ENCODE measurements at regions not wholly inside any gene's neighbourhood (a gene's known extent, or its start where the extent isn't known, plus 50 kb on each side); places are given as distances from the start of the nearest gene placed in this dataset.

DNA sequence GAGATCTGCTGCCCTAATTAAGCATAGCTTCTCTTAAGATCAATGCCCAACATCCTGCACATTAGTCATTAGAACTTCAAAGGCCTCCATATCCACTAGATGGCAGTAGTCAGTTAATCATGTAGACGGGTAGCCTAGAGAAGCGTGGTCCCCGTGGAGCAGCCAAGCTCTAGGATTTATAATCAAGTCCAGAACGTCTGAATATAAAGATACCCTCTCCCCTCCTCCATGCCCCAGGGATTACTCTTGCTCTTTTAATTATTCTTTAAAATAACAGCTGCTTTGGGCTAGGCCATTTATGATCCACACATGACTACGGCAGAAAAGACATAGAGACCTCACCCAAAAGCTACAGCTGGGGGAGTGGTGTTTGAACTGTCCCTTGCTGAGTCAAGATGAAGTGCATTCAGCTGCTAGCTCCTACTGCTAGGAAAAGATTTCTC lies 327.6 kb upstream of the PLET1 start:
- DNase-seq: peak; percentile 63
- in situ Hi-C loops (cut with HindIII; ENCODE audit: low pct_ligation_motif_present, low pct_unique_long_range_greater_than_20kb, low sequenced_read_pairs): no loop called here

DNA sequence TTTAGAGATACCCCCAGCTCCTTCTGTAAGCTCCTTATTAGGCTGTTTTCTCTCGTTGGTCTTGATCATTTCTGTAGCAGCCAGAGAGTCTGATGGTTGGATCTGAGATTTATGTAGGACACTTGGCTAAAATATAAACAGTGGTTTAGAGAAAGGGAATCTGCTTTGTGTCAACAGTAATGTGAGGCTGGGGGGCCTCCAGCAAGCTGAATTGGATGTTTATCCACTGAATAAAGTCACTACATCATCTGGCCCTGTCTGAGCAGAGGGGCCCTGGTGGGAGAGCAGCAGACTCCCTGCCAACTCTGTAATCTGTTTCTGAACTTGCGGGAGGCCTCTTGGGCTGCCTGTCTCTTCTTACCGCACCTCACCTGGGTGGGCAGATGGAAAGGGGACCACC lies 328.5 kb upstream of the PLET1 start:
- DNase-seq: no peak
- in situ Hi-C loops (cut with HindIII; ENCODE audit: low pct_ligation_motif_present, low pct_unique_long_range_greater_than_20kb, low sequenced_read_pairs): no loop called here

DNA sequence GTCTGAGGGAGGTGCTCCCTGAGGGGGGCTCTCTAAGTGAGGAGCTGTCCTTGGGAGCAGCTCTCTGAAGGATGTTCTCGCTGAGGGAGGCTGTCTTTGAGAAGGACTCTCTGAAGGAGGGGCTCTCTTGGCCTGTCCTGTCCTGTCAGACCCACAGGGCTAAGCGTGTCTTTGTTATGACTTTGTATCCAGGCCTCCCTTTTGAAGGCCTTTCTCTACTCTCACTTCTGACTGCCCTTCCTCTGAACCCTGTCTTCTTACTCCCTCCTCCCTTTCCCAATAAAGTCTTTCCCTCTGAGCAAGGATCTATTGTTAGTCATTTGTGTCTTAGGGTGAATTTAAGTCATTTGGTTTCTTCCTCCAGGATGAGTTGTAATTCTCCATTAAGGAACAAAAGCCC lies 330.1 kb upstream of the PLET1 start:
- in situ Hi-C loops (cut with HindIII; ENCODE audit: low pct_ligation_motif_present, low pct_unique_long_range_greater_than_20kb, low sequenced_read_pairs): no loop called here
- no peak for DNase-seq

DNA sequence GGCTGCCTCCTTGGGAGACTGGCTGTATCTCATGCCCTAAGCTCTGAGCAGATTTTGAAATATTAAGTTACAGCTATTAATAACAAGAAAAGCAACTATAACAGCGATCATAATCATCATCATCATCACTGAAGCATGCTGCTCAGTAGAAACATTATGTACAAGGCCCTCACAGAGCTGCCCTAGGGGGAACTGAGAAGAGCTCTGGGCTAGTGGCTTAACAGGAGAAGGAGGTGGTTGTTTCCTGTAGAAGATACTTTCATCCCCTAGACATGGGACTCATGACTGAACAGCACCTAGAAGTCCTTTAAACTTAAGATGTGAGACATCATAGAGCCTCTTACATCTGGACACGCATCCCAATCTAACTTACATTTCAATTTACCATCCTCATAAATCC lies 332.8 kb upstream of the PLET1 start:
- in situ Hi-C loops (cut with HindIII; ENCODE audit: low pct_ligation_motif_present, low pct_unique_long_range_greater_than_20kb, low sequenced_read_pairs): no loop called here
- DNase-seq: no peak

DNA sequence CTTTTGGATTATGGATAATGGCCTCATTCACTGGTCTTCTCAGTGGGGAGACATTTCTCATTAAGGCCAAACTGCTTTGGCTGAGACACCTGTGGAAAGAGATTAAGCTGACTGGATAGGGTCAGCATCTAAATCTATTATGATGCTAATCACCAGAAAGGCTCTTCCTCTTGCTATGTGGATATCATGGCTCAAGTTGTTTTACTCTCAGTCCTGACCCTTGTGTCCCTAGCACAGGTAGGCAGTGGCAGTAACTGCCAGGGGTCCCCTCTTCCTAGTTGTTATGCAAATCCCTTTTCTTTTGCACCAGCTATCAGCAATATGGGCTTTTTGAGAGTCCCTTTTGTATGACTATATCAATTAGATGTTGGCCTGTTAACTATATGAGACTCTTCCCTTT lies 335.7 kb upstream of the PLET1 start:
- in situ Hi-C loops (cut with HindIII; ENCODE audit: low pct_ligation_motif_present, low pct_unique_long_range_greater_than_20kb, low sequenced_read_pairs): no loop called here
- no peak for DNase-seq

DNA sequence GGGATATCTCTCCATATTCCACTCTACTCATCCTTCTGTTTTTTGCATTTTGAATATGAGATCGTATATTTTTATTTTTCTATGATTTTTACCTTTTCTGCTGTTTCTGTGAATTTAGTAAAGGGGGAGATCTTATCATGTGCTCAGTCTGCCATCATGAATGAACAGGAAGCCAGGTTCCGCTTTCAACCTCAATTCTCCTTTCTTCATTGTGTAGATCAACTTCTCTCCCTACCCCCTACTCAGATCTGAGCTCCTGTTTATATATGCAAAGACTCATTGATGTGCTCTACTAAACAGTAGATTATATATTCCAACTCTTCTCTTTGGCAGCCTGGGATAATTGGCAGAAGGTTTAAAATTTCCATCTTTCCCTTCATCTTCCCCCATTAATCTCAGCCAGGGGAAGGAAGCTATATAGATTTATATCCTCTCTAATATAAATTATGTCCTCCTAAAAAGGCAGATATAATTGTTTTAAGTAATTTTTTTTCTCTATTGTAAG lies 336.7 kb upstream of the PLET1 start:
- in situ Hi-C loops (cut with HindIII; ENCODE audit: low pct_ligation_motif_present, low pct_unique_long_range_greater_than_20kb, low sequenced_read_pairs): no loop called here
- DNase-seq: no peak

DNA sequence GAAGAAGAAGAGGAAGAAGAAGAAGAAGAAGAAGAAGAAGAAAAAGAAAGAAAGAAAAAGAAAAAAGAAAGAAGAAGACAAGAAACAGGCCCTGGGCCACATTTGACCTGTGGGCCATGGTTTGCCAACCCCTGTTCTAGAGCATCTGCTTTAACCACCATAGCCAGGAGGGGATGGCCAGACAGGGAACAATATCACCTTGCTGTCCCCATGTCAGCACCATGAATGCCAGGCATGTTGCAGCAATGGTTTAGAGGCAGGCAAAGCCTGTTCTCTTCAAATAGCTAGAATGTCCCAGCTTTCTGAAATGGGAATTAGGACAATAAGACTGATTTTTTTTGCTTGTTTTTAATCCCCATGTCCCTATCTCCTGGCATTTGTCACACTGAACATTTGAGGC lies 338.6 kb upstream of the PLET1 start:
- in situ Hi-C loops (cut with HindIII; ENCODE audit: low pct_ligation_motif_present, low pct_unique_long_range_greater_than_20kb, low sequenced_read_pairs): no loop called here
- no peak for DNase-seq

DNA sequence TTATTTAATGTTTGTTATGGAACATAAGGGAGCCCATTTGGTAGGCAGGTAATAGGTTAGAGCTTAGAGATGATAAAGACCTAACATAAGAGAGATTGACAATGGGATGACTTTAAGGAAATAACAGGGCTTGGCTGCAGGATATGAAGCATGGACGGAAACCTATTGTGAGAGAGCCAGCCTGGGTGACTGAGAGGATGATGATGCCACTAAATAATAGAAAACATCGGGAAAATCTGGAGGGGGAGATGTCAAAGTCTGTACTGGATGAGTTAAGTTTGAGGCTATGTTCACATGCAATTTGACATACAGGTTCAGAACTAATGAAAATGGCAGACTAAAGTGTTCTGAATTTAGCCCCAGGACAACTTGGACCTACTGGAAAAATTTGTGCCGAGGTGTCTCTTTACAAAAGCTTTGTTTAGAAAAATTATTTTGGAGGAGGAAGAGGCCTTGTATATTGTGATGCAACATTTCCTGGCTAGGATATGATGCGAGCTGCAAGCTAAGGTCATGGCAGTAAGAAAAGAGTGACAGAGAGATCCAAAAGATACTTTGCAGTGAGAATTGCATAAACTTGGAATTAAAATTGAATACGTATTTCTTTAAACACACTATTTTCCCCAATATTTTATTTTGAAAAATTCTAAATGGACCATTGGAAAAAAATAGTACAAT lies 339.3 kb upstream of the PLET1 start:
- DNase-seq: no peak
- in situ Hi-C loops (cut with HindIII; ENCODE audit: low pct_ligation_motif_present, low pct_unique_long_range_greater_than_20kb, low sequenced_read_pairs): no loop called here

DNA sequence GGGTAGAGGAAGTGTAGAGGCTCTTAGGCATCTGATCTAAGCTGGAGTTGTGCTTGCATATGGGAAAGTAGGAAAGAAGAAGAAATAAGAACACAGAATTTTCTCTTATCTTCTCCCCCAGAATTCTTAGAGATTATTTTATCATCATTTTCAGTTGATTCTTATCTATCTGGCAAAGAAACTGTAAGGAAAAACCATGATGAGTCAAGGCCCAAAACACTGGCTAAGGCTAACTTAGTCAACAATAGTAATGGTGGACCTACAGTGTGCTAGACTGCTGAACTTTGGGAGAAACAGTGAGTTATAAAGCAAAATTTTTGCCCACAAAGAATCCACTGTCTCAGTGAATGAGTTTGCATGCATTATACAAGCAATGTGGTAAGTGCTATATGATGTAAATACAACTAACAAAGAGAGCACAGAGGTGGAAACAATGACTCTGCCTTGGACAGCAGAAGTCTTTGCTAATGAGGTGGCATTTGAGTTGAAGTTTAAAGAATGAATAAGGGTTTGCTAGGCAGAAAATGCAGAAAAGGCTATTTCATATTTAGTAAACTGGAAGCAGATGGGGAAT lies 344.5 kb upstream of the PLET1 start:
- in situ Hi-C loops (cut with HindIII; ENCODE audit: low pct_ligation_motif_present, low pct_unique_long_range_greater_than_20kb, low sequenced_read_pairs): no loop called here
- DNase-seq: no peak

DNA sequence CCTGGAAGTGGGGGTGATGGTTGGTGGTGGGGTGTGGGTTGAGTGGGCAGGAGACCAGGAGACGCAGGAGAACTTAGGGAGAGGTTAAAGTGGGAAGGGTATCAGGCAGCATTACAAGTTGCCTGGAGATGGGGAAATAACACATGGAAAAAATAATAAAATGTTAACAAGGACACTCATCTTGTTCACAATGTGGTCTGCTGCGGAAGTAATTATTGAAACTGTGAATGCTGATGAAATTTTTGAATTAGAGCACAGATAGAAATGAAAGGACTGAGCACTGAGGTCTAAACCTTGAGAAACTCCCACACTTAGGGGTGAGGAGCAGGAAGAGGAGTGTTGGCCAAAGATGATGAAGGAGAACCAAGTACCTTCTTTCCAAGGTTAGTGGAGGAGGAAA lies 346.0 kb upstream of the PLET1 start:
- in situ Hi-C loops (cut with HindIII; ENCODE audit: low pct_ligation_motif_present, low pct_unique_long_range_greater_than_20kb, low sequenced_read_pairs): no loop called here
- no peak for DNase-seq

DNA sequence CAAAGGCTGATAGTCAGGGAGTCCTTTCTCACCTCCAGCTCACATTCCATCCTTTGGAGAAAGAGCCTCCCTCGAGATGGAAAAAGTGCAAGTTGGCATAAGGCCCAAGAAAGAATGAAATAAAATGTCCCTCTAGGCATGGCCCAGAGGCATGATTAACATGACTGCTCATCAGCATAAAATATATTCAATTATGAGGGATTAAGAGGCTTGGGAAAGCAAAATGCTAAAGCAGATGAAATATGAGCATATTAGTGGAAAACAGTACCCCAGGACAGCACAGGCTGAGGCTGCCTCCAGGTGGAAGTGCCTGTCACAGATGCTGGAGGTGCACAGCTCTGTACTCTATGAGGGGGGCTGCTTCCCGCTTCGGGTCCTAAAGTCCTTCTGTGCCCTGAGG lies 347.8 kb upstream of the PLET1 start:
- in situ Hi-C loops (cut with HindIII; ENCODE audit: low pct_ligation_motif_present, low pct_unique_long_range_greater_than_20kb, low sequenced_read_pairs): no loop called here
- DNase-seq: no peak

DNA sequence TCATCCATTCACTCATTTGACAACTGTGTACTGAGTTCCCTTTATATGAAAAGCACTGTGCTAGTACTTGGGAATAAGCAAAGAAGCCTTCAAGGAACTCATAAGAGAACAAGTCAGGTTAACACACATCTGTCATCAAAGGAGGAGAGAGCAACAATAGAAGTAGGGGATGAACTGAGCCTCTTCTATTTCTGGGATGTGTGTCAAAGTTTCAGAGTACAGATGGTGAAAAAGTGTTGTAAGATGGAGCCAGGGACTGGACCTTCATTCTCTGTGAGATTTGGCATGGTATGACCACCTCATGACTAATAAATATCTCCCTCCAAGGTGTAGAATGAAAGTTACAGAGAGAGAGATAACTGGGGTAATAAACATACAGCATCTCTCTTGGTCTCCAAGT lies 349.8 kb upstream of the PLET1 start:
- DNase-seq: no peak
- in situ Hi-C loops (cut with HindIII; ENCODE audit: low pct_ligation_motif_present, low pct_unique_long_range_greater_than_20kb, low sequenced_read_pairs): no loop called here

DNA sequence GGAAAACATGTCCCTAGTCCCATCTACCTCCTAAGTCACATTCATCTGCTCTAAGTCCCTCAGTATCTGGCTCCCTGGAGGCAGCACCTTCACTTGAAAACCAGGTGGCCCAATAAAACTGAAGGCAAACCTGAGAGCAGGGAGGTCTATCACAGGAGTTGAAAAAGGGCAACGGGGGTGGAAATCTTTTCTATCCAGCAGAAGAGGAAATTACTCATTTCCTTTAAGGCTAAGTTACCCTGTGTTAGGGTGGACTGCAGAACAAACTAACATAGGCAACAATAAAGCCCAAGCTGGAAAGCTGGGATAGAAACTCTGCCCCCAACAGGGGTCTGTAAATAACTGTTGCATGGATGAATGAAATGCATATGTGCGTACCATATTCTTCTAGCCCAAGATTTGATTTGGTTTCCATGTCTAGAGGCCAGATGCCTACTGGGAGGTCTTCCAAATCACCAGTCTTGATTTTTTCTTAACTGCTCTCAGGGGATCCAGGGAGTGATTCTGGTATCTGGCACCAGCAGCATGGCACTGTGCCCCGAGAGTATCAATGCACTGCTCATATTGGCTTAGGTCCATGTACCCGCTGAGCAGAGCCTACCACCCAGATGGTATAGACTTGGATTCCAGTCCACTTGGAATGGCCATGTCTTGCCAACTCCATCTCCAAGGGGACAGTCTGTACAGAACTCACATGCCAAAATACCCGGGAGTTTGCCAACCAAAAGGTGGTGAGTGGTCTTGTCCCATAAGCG lies 350.0 kb upstream of the NCAM1 start:
- in situ Hi-C loops (cut with HindIII; ENCODE audit: low pct_ligation_motif_present, low pct_unique_long_range_greater_than_20kb, low sequenced_read_pairs): no loop called here
- no peak for DNase-seq

DNA sequence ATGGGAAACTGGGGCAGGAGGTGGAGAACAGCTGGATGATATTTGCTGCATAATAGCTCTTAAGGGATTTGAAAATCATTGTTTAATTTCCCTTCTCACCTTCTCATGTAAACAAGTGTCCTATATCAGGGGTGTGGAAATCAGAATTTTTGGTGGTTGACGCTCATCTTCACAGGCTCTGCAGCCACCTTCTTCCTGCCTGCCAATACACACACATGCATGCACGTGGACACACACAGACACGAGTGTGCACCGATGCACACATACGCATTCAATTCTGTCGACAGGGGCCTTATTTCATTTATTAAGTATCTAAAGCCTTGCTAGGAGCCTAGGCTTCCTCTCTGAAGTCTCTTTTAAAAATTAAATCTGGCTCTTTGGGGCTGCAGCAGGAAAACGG lies 349.4 kb upstream of the NCAM1 start:
- no peak for DNase-seq
- in situ Hi-C loops (cut with HindIII; ENCODE audit: low pct_ligation_motif_present, low pct_unique_long_range_greater_than_20kb, low sequenced_read_pairs): no loop called here

DNA sequence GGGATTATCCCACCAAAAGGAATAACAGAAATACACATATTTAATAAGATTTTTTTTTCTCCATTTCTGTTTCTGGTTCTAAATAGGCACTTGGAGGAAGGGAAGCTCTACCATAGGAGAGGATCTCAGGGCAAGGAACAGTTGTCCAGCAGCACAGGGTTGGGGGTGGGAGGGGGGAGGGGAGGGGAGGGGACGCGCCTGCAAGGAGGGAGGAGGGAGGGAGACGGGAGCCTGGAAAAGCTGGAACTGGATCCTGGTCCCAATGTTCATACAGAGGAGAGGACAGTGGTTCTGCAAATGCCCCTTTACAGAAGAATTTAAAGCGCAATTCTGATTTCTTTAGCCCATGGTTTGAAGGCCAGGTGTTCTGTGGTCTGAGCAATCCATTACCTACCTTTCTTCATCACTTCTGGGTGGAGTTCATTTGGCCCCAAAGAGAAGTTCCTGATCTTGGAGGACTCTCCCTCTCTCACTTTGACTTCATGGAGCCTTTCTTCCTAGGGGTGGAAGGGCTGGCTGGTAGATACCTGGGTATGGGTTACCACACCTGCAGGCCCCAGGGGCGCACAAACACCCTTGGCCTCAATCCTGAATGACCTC lies 348.9 kb upstream of the NCAM1 start:
- in situ Hi-C loops (cut with HindIII; ENCODE audit: low pct_ligation_motif_present, low pct_unique_long_range_greater_than_20kb, low sequenced_read_pairs): no loop called here
- DNase-seq: no peak

DNA sequence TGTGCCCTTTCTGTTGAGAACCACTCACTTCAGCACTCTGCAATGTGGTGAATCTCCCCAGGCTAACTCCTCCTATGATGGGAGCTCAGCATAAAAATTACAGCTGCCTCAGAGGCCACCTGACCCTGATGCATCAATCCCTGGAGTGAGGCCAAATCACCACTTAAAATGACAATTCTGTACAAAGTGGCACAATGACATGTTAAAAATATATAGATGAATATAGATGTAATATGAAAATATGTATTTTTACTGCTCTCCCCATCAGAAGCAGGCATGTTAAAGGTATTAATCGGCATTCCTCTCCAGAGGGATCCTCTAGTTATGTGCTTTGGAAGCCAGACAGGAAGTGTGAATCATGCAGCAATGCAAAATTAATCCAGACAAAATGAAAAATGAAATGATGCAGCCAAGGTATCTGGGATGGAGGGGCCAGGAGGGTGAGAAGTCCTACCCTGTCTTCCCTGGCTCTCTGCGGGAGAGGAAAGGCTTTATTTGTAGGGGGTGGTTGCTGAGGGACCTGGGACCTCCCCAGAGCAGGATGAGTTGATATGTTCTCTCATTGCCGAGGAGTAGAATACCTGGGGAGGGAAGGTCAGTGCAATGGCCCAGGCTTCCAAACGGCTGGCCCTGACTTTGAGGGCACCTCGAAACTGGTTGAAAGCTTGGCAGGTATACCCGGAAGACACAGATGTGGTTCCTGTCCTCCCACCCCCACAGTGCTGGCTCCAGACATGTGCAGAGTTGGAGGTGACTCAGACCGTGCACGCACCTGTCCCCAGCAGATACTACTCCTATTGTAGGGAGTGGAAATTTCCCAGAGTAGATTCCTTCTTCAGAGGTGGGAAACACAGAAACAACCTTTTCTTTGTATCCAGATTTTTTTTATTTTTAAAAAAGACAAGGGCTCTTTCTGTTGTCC lies 347.9 kb upstream of the NCAM1 start:
- DNase-seq: no peak
- in situ Hi-C loops (cut with HindIII; ENCODE audit: low pct_ligation_motif_present, low pct_unique_long_range_greater_than_20kb, low sequenced_read_pairs): no loop called here

DNA sequence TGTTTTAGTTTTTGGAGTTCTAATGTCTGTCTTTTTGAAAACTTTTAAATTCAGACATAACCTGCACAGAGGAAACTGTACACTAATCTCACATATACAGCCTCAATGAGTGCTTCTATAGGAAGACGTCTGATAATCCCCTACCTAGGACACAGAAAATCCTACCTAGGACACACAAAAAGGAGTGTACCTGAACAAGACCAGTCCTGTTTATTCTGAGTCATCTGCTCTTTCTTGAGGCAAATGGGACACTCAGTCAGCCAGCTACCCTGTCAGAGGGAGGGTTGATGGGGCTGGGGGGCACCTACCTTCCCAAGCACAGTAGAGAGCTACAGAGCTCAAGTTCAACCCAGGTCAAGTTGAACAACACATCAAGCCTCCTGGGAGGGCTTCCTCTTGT lies 346.6 kb upstream of the NCAM1 start:
- no peak for DNase-seq
- in situ Hi-C loops (cut with HindIII; ENCODE audit: low pct_ligation_motif_present, low pct_unique_long_range_greater_than_20kb, low sequenced_read_pairs): no loop called here

DNA sequence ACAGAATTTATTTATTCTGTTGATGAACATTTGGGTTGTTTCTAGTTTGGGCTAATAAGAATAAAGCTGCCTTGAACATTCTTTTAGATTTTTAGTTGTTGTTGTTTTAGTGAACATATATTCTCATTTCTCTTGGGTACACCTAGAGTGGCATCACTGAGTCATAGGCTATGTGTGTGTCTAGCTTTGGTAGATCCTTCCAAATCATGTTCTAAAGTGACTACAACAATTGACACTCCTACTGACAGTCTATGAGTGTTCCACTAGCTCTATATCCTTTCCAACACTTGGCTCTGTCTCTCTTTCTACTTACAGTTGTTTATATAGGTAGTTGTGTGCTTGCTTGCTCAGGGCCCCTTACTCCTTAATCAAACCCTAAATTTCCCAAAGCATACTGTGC lies 346.0 kb upstream of the NCAM1 start:
- DNase-seq: no peak
- in situ Hi-C loops (cut with HindIII; ENCODE audit: low pct_ligation_motif_present, low pct_unique_long_range_greater_than_20kb, low sequenced_read_pairs): no loop called here

DNA sequence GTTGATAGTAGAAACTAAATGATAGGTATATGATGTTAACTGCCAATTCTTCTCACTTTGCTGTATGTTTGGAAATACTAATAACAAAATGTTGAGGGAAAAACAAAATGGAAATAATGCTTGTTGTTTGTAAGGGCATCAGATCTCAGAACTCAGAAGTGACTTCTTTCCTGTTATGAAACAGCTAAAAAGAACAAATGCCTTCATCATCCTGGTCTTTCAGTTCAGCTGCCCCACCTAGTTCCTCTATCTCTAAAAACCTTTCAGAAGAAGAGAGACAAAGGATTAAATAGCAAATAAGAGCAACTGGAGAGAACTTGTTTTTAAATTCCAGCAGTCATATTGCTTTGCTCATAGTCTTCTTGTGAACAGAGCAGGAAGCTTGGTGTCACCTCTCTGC lies 345.3 kb upstream of the NCAM1 start:
- in situ Hi-C loops (cut with HindIII; ENCODE audit: low pct_ligation_motif_present, low pct_unique_long_range_greater_than_20kb, low sequenced_read_pairs): no loop called here
- no peak for DNase-seq
